ENCODE measurements at regions not wholly inside any gene's neighbourhood (a gene's known extent, or its start where the extent isn't known, plus 50 kb on each side); places are given as distances from the start of the nearest gene placed in this dataset.

DNA sequence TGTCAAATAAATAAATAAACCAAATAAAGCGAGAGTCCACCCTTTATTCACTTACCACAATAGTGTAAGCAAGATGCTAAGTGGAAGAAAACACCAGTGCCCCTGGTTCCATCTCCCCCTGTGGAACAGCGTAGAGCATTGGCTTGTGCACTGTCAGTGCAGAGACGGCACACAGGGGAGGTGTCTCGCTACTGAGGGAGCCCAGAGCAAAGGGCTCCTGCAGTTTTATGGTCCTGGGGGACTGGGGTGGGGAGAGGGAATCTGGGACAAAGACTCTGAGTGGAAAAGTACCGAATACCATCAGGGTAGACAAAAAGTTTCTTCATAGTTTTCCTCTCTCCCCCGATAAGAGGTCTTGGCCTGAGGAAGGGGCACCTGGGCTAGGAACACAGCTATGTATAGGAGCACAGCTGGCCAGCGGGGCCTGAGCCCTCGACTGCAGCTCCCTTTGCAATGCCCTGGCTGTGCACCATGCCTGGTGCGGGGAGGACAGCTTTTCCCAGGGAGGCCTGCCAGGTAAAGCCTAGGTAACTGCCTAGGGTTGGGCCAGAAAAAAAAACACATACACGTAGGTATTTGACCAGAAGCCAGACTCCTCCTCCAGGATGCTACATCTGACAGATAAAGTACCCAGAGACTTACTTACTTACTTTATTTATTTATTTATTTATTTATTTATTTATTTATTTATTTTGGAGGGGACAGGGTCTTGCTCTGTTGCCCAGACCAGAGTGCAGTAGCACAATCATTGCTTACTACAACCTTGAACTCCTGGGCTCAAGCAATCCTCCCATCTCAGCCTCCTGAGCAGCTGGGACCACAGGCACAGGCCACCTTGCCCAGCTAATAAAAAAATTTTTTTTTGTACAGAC is 88.8 kb upstream of the KIF5B start:
- TF ChIP-seq EP300 (conservative IDR thresholded peaks at IDR 0.05; ENCODE audit: poor library complexity, severe bottlenecking) (no peak), MXI1 (conservative IDR thresholded peaks at IDR 0.05; ENCODE audit: poor library complexity, severe bottlenecking) (no peak), POLR2AphosphoS5 (IDR thresholded peaks at IDR 0.05) (no peak), EZH2 (IDR thresholded peaks at IDR 0.05; ENCODE audit: borderline replicate concordance, insufficient read depth, low read length, poor library complexity, severe bottlenecking) (no peak), SMC3 (conservative IDR thresholded peaks at IDR 0.05; ENCODE audit: poor library complexity) (no peak), RAD21 (conservative IDR thresholded peaks at IDR 0.05) (no peak), TAF1 (IDR thresholded peaks at IDR 0.05; ENCODE audit: low read depth) (no peak)
- TF ChIP-seq, protein P1, sequence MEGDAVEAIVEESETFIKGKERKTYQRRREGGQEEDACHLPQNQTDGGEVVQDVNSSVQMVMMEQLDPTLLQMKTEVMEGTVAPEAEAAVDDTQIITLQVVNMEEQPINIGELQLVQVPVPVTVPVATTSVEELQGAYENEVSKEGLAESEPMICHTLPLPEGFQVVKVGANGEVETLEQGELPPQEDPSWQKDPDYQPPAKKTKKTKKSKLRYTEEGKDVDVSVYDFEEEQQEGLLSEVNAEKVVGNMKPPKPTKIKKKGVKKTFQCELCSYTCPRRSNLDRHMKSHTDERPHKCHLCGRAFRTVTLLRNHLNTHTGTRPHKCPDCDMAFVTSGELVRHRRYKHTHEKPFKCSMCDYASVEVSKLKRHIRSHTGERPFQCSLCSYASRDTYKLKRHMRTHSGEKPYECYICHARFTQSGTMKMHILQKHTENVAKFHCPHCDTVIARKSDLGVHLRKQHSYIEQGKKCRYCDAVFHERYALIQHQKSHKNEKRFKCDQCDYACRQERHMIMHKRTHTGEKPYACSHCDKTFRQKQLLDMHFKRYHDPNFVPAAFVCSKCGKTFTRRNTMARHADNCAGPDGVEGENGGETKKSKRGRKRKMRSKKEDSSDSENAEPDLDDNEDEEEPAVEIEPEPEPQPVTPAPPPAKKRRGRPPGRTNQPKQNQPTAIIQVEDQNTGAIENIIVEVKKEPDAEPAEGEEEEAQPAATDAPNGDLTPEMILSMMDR (IDR thresholded peaks at IDR 0.05; ENCODE audit: poor library complexity, severe bottlenecking), result no peak
- TF ChIP-seq, protein P2, sequence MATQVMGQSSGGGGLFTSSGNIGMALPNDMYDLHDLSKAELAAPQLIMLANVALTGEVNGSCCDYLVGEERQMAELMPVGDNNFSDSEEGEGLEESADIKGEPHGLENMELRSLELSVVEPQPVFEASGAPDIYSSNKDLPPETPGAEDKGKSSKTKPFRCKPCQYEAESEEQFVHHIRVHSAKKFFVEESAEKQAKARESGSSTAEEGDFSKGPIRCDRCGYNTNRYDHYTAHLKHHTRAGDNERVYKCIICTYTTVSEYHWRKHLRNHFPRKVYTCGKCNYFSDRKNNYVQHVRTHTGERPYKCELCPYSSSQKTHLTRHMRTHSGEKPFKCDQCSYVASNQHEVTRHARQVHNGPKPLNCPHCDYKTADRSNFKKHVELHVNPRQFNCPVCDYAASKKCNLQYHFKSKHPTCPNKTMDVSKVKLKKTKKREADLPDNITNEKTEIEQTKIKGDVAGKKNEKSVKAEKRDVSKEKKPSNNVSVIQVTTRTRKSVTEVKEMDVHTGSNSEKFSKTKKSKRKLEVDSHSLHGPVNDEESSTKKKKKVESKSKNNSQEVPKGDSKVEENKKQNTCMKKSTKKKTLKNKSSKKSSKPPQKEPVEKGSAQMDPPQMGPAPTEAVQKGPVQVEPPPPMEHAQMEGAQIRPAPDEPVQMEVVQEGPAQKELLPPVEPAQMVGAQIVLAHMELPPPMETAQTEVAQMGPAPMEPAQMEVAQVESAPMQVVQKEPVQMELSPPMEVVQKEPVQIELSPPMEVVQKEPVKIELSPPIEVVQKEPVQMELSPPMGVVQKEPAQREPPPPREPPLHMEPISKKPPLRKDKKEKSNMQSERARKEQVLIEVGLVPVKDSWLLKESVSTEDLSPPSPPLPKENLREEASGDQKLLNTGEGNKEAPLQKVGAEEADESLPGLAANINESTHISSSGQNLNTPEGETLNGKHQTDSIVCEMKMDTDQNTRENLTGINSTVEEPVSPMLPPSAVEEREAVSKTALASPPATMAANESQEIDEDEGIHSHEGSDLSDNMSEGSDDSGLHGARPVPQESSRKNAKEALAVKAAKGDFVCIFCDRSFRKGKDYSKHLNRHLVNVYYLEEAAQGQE (IDR thresholded peaks at IDR 0.05; ENCODE audit: borderline replicate concordance), result no peak
- Histone ChIP-seq H3K4me3 (ENCODE audit: low read length) (no peak overlapping the region), H4K20me1 (ENCODE audit: insufficient read depth) (no peaks in the 10 kb centered on the region), H3K9ac (ENCODE audit: low read length) (no peak overlapping the region), H2AFZ (ENCODE audit: low read depth, low read length) (no peak overlapping the region), H3K27ac (ENCODE audit: low read length) (no peak overlapping the region), H3K36me3 (ENCODE audit: insufficient read depth, low read length) (no peaks in the 10 kb centered on the region), H3K79me2 (replicated peaks; ENCODE audit: insufficient read depth, low read length) (no peaks in the 10 kb centered on the region), H3K27me3 (ENCODE audit: insufficient read depth, low read depth, low read length) (no peaks in the 10 kb centered on the region), H3F3A (ENCODE audit: insufficient read depth, low read length, poor library complexity, severe bottlenecking) (no peaks in the 10 kb centered on the region), H3K9me2 (ENCODE audit: insufficient read depth, low read length) (no peaks in the 10 kb centered on the region), H3K4me2 (ENCODE audit: low read length) (no peak overlapping the region), H3K9me3 (ENCODE audit: low read length) (no peaks in the 10 kb centered on the region)

DNA sequence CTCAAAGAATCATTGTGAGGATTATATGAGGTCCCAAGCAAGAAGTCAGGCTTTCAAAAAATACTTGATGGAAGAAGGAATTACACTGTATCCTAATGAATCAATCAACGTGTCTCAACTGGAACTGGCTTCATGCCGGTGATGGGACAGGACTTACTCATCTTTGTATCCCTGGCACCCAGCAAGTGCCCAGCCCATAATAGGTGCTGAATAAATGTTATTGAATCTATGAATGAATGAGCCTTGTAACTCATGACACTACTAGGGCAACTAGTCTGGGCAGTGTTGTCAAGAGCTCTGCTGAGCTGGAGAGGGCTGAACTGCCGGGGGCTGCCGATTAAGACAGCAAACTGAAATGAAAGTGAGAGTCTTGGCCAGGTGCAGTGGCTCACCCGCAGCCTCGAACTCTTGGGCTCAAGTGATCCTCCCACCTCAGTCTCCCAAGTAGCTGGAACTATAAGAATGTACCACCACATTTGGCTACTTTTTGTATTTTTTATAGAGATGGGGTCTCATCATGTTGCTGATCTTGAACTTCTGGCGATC is 87.2 kb upstream of the KIF5B start:
- H3K27ac ChIP-seq (ENCODE audit: low read length), result no peak overlapping the region
- no peaks in the 10 kb centered on the region for H3K79me2 ChIP-seq (replicated peaks; ENCODE audit: insufficient read depth, low read length)
- H3F3A ChIP-seq (ENCODE audit: insufficient read depth, low read length, poor library complexity, severe bottlenecking), result no peaks in the 10 kb centered on the region
- no peaks in the 10 kb centered on the region for H3K9me2 ChIP-seq (ENCODE audit: insufficient read depth, low read length)
- no peaks in the 10 kb centered on the region for H3K9me3 ChIP-seq (ENCODE audit: low read length)
- TF ChIP-seq RAD21 (conservative IDR thresholded peaks at IDR 0.05) (no peak), POLR2AphosphoS5 (IDR thresholded peaks at IDR 0.05) (no peak), SMC3 (conservative IDR thresholded peaks at IDR 0.05; ENCODE audit: poor library complexity) (no peak), EP300 (conservative IDR thresholded peaks at IDR 0.05; ENCODE audit: poor library complexity, severe bottlenecking) (no peak), MXI1 (conservative IDR thresholded peaks at IDR 0.05; ENCODE audit: poor library complexity, severe bottlenecking) (no peak), TAF1 (IDR thresholded peaks at IDR 0.05; ENCODE audit: low read depth) (no peak), EZH2 (IDR thresholded peaks at IDR 0.05; ENCODE audit: borderline replicate concordance, insufficient read depth, low read length, poor library complexity, severe bottlenecking) (no peak)
- TF ChIP-seq, protein P1 (IDR thresholded peaks at IDR 0.05; ENCODE audit: poor library complexity, severe bottlenecking), result no peak
- TF ChIP-seq, protein P2 (IDR thresholded peaks at IDR 0.05; ENCODE audit: borderline replicate concordance), result no peak
- H3K9ac ChIP-seq (ENCODE audit: low read length), result no peak overlapping the region
- no peak overlapping the region for H2AFZ ChIP-seq (ENCODE audit: low read depth, low read length)
- no peaks in the 10 kb centered on the region for H3K36me3 ChIP-seq (ENCODE audit: insufficient read depth, low read length)
- H4K20me1 ChIP-seq (ENCODE audit: insufficient read depth), result no peaks in the 10 kb centered on the region
- H3K4me2 ChIP-seq (ENCODE audit: low read length), result no peak overlapping the region
- H3K27me3 ChIP-seq (ENCODE audit: insufficient read depth, low read depth, low read length), result no peaks in the 10 kb centered on the region
- no peak overlapping the region for H3K4me3 ChIP-seq (ENCODE audit: low read length)
